ENCODE measurements at regions not wholly inside any gene's neighbourhood (a gene's known extent, or its start where the extent isn't known, plus 50 kb on each side); places are given as distances from the start of the nearest gene placed in this dataset.

DNA sequence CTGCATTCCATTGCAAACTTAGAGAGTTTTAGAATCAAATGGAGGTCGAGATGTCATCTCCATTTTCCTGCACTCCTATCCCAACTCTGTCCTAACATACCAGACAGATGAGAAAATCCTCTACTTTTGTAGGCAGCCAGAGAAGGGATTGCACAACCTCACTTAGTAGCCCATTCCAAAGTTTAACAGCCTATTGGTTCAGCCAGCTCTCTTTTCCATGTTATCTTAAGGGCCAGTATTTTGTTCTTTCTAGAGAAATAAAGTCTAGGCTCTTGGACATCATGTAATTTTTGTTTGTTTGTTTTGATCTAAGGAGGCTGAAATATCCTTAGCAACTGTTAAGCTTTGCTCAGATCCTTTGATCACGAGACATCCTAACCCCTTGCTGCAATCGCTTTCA, 173.0 kb downstream of the COX18 start:
- TF ChIP-seq ZSCAN18 (CRISPR knock-in tag; IDR thresholded peaks at IDR 0.05) (no peak), TEAD1 (CRISPR knock-in tag; IDR thresholded peaks at IDR 0.05) (no peak), FOXP1 (CRISPR knock-in tag; IDR thresholded peaks at IDR 0.05; ENCODE audit: borderline replicate concordance) (no peak), ZNF317 (CRISPR knock-in tag; IDR thresholded peaks at IDR 0.05; ENCODE audit: borderline replicate concordance, low read depth) (no peak), E2F4 (CRISPR knock-in tag; IDR thresholded peaks at IDR 0.05; ENCODE audit: borderline replicate concordance, low read depth) (no peak), EMX1 (CRISPR knock-in tag; IDR thresholded peaks at IDR 0.05) (no peak), NR3C1 (CRISPR knock-in tag; conservative IDR thresholded peaks at IDR 0.05; ENCODE audit: low read depth) (no peak)
- TF ChIP-seq, protein P1, sequence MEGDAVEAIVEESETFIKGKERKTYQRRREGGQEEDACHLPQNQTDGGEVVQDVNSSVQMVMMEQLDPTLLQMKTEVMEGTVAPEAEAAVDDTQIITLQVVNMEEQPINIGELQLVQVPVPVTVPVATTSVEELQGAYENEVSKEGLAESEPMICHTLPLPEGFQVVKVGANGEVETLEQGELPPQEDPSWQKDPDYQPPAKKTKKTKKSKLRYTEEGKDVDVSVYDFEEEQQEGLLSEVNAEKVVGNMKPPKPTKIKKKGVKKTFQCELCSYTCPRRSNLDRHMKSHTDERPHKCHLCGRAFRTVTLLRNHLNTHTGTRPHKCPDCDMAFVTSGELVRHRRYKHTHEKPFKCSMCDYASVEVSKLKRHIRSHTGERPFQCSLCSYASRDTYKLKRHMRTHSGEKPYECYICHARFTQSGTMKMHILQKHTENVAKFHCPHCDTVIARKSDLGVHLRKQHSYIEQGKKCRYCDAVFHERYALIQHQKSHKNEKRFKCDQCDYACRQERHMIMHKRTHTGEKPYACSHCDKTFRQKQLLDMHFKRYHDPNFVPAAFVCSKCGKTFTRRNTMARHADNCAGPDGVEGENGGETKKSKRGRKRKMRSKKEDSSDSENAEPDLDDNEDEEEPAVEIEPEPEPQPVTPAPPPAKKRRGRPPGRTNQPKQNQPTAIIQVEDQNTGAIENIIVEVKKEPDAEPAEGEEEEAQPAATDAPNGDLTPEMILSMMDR (IDR thresholded peaks at IDR 0.05): no peak
- TF ChIP-seq, protein P2, sequence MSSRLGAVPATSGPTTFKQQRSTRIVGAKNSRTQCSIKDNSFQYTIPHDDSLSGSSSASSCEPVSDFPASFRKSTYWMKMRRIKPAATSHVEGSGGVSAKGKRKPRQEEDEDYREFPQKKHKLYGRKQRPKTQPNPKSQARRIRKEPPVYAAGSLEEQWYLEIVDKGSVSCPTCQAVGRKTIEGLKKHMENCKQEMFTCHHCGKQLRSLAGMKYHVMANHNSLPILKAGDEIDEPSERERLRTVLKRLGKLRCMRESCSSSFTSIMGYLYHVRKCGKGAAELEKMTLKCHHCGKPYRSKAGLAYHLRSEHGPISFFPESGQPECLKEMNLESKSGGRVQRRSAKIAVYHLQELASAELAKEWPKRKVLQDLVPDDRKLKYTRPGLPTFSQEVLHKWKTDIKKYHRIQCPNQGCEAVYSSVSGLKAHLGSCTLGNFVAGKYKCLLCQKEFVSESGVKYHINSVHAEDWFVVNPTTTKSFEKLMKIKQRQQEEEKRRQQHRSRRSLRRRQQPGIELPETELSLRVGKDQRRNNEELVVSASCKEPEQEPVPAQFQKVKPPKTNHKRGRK (CRISPR knock-in tag; IDR thresholded peaks at IDR 0.05; ENCODE audit: borderline replicate concordance): no peak

Measured in WTC11 (cell line).